ENCODE measurements at regions not wholly inside any gene's neighbourhood (a gene's known extent, or its start where the extent isn't known, plus 50 kb on each side); places are given as distances from the start of the nearest gene placed in this dataset.

DNA sequence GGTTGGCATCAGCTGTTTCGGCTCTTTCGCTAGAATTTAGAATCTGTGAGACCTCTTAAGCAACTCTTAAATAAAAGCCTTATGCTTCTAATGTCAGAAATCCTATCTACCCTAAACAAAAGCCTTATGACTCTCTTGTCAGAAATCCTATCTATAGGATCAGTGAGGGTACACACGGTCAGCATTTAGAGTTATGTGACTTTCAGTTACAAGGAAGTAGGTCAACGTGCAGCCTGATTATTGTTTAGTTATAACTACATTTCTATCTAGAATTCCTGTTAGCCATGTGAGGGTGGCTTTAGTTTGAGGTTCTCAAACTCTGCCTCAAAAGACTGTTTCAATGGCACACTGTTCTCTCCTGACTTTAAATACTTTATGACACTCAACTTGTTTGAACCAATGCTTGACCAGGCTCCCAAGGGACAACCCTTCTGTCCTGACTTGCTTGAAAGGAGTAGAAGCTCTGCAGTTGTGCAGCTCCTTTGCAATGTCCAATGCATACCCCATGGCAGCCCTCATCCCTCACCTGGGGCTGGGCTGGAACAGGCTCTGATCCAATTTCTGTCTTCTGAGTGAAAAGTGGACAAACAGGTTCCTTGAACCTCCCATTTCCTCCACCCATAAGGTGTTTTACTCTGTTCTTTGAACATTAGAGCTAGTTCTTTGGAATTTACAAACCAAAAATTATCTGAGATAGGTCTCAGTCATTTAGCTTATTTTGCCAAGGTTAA, 251.6 kb upstream of the PIK3R1 start (continued):
- TF ChIP-seq, protein P1, sequence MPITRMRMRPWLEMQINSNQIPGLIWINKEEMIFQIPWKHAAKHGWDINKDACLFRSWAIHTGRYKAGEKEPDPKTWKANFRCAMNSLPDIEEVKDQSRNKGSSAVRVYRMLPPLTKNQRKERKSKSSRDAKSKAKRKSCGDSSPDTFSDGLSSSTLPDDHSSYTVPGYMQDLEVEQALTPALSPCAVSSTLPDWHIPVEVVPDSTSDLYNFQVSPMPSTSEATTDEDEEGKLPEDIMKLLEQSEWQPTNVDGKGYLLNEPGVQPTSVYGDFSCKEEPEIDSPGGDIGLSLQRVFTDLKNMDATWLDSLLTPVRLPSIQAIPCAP (CRISPR knock-in tag; IDR thresholded peaks at IDR 0.05), result no peak
- TF ChIP-seq NFE2L1 (CRISPR knock-in tag; IDR thresholded peaks at IDR 0.05), result no peak

DNA sequence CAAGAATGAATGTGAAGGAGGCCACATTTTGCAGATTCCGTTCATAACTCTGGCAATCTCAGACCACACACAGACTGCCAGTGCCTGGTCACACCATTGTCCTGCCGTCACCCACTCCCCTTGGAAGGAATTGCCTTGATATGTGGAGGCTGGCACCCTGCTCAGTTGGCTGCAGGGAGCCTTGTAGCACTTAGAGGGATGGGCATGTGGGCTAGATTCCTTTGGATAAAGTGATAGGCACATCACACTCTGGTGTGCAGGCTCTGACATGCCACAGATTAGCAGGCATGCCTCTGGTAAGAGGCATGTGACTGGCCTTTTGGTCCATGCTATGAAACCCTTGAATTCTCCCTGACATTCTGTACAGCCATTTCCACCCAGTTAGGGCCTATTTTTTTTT, 254.6 kb upstream of the PIK3R1 start:
- Mint-ChIP-seq H3K36me3 (peaks cover 3% of the 10 kb centered on the region; the same call in 1 of the 2 replicates), H3K4me3 (no peak overlapping the region), H3K27me3 (ENCODE audit: low read depth) (no peaks in the 10 kb centered on the region), H3K27ac (no peak overlapping the region), H3K4me1 (peaks cover 55% of the 10 kb centered on the region), H3K9me3 (peaks cover 7% of the 10 kb centered on the region)
- TF ChIP-seq KAT7 (CRISPR knock-in tag; IDR thresholded peaks at IDR 0.05; ENCODE audit: borderline replicate concordance) (no peak), TCF7 (CRISPR knock-in tag; IDR thresholded peaks at IDR 0.05; ENCODE audit: low read depth) (no peak), PRRX2 (CRISPR knock-in tag; IDR thresholded peaks at IDR 0.05) (no peak), CREM (CRISPR knock-in tag; IDR thresholded peaks at IDR 0.05) (no peak), CREB1 (CRISPR knock-in tag; IDR thresholded peaks at IDR 0.05) (no peak), ZNF416 (CRISPR knock-in tag; IDR thresholded peaks at IDR 0.05) (no peak)
- TF ChIP-seq, protein P2, sequence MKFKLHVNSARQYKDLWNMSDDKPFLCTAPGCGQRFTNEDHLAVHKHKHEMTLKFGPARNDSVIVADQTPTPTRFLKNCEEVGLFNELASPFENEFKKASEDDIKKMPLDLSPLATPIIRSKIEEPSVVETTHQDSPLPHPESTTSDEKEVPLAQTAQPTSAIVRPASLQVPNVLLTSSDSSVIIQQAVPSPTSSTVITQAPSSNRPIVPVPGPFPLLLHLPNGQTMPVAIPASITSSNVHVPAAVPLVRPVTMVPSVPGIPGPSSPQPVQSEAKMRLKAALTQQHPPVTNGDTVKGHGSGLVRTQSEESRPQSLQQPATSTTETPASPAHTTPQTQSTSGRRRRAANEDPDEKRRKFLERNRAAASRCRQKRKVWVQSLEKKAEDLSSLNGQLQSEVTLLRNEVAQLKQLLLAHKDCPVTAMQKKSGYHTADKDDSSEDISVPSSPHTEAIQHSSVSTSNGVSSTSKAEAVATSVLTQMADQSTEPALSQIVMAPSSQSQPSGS (CRISPR knock-in tag; IDR thresholded peaks at IDR 0.05; ENCODE audit: borderline replicate concordance, low read depth), result no peak
- ChIA-PET POLR2A (no interaction called here), CTCF (no interaction called here)
- ATAC-seq, result no peak
- no peak for DNase-seq (ENCODE audit: low spot score)

DNA sequence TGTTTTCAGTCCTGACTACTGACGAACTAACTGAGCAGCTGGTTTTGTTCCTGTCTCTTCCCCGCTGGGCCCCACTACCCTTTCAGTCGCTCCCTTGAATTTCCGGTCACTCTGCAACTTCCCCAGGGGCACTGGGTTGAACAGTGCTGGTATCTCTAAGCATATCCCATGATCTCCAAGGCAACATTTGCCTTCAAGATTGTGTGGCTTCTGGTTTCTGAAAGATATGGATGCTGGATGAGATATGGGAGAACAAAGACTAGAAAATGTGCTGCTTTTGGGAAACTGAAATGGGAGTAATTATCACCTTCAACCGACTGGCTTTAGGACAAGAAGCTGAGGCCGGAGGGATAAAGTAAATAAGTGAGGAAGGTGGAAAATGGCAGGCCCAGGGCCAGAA, 258.2 kb upstream of the PIK3R1 start:
- TF ChIP-seq IRF2 (CRISPR knock-in tag; IDR thresholded peaks at IDR 0.05; ENCODE audit: borderline replicate concordance, low read depth) (no peak), FOXK1 (CRISPR knock-in tag; IDR thresholded peaks at IDR 0.05) (no peak), SMAD3 (CRISPR knock-in tag; IDR thresholded peaks at IDR 0.05; ENCODE audit: borderline replicate concordance) (no peak)
- no peaks in the 10 kb centered on the region for H3K27me3 Mint-ChIP-seq (ENCODE audit: low read depth)
- peaks cover 30% of the 10 kb centered on the region for H3K4me1 Mint-ChIP-seq
- ChIA-PET CTCF (interaction anchor here (0.9 kb wide), 1 partner anchor 290 kb away, joined by 3 read pairs; no protein-coding TSS in a partner anchor), POLR2A (no interaction called here)
- no peaks in the 10 kb centered on the region for H3K36me3 Mint-ChIP-seq
- 0 out of 2 replicates have a peak overlapping the region, but pooled peaks have one; percentile 37 for H3K27ac Mint-ChIP-seq
- peak; percentile 72 for ATAC-seq
- H3K4me3 Mint-ChIP-seq, result no peak overlapping the region
- H3K9me3 Mint-ChIP-seq, result no peaks in the 10 kb centered on the region
- no peak for DNase-seq (ENCODE audit: low spot score)

DNA sequence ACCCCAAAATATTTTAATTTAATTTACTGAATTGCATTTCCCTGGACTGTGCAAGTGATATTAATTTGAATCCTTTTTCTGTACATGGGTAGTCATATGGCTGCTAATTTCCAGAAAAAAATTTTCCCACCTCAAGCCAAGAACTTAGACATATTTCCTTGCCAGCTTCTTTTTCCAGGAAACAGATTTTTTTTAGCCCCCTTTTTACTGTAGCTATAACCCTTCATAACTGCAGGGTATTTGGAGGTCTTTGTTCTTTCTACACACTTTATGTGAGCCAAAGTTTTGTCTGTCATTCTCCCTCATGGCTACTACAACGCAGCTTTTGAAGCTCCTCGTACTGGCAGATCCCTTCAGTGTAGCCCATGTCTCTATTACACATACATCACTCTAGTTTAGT, 261.2 kb upstream of the PIK3R1 start:
- Mint-ChIP-seq H3K4me1 (peaks cover 22% of the 10 kb centered on the region), H3K36me3 (no peaks in the 10 kb centered on the region), H3K4me3 (no peak overlapping the region), H3K27ac (no peak overlapping the region), H3K27me3 (ENCODE audit: low read depth) (no peaks in the 10 kb centered on the region), H3K9me3 (no peaks in the 10 kb centered on the region)
- ChIA-PET POLR2A (no interaction called here), CTCF (no interaction called here)
- DNase-seq (ENCODE audit: low spot score) (no peak), ATAC-seq (no peak)
- TF ChIP-seq ETV6 (CRISPR knock-in tag; IDR thresholded peaks at IDR 0.05) (no peak), MXD4 (CRISPR knock-in tag; IDR thresholded peaks at IDR 0.05; ENCODE audit: borderline replicate concordance) (no peak), ZNF396 (CRISPR knock-in tag; IDR thresholded peaks at IDR 0.05; ENCODE audit: borderline replicate concordance) (no peak), SMAD4 (CRISPR knock-in tag; IDR thresholded peaks at IDR 0.05) (no peak), ZNF263 (CRISPR knock-in tag; IDR thresholded peaks at IDR 0.05; ENCODE audit: low read depth) (no peak), JUN (CRISPR knock-in tag; IDR thresholded peaks at IDR 0.05) (no peak), NFYB (CRISPR knock-in tag; conservative IDR thresholded peaks at IDR 0.05; ENCODE audit: low read depth) (no peak), FOXJ3 (CRISPR knock-in tag; IDR thresholded peaks at IDR 0.05; ENCODE audit: borderline replicate concordance) (no peak), ZNF232 (CRISPR knock-in tag; IDR thresholded peaks at IDR 0.05) (no peak), CREM (CRISPR knock-in tag; IDR thresholded peaks at IDR 0.05) (no peak)
- TF ChIP-seq, protein P3, sequence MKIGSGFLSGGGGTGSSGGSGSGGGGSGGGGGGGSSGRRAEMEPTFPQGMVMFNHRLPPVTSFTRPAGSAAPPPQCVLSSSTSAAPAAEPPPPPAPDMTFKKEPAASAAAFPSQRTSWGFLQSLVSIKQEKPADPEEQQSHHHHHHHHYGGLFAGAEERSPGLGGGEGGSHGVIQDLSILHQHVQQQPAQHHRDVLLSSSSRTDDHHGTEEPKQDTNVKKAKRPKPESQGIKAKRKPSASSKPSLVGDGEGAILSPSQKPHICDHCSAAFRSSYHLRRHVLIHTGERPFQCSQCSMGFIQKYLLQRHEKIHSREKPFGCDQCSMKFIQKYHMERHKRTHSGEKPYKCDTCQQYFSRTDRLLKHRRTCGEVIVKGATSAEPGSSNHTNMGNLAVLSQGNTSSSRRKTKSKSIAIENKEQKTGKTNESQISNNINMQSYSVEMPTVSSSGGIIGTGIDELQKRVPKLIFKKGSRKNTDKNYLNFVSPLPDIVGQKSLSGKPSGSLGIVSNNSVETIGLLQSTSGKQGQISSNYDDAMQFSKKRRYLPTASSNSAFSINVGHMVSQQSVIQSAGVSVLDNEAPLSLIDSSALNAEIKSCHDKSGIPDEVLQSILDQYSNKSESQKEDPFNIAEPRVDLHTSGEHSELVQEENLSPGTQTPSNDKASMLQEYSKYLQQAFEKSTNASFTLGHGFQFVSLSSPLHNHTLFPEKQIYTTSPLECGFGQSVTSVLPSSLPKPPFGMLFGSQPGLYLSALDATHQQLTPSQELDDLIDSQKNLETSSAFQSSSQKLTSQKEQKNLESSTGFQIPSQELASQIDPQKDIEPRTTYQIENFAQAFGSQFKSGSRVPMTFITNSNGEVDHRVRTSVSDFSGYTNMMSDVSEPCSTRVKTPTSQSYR (CRISPR knock-in tag; IDR thresholded peaks at IDR 0.05), result no peak
- TF ChIP-seq, protein P1 (CRISPR knock-in tag; IDR thresholded peaks at IDR 0.05), result no peak
- TF ChIP-seq, protein P4, sequence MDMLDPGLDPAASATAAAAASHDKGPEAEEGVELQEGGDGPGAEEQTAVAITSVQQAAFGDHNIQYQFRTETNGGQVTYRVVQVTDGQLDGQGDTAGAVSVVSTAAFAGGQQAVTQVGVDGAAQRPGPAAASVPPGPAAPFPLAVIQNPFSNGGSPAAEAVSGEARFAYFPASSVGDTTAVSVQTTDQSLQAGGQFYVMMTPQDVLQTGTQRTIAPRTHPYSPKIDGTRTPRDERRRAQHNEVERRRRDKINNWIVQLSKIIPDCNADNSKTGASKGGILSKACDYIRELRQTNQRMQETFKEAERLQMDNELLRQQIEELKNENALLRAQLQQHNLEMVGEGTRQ (CRISPR knock-in tag; IDR thresholded peaks at IDR 0.05), result no peak

All from WTC11 (cell line).